ENCODE measurements at regions not wholly inside any gene's neighbourhood (a gene's known extent, or its start where the extent isn't known, plus 50 kb on each side); places are given as distances from the start of the nearest gene placed in this dataset.

DNA sequence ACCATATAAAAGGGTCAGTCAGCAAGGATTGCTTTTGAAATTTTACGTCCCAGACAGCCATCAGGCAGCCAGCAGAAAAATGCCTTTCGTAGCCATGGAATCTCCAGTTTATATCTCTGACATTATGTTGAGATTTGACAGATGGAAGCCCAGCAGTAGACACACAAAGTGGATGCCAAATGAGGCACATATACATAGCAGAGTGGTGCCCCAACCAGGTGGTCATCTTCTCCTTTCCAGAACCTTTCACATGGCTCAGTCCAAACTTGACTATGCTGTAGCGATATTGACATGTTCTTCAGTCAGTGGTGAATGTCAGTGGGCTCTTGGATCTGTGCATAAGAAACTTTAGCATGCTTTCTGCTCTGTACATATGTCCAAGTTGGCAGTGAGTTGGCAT, 123.3 kb upstream of the GBE1 start:
- TF ChIP-seq, protein P1, sequence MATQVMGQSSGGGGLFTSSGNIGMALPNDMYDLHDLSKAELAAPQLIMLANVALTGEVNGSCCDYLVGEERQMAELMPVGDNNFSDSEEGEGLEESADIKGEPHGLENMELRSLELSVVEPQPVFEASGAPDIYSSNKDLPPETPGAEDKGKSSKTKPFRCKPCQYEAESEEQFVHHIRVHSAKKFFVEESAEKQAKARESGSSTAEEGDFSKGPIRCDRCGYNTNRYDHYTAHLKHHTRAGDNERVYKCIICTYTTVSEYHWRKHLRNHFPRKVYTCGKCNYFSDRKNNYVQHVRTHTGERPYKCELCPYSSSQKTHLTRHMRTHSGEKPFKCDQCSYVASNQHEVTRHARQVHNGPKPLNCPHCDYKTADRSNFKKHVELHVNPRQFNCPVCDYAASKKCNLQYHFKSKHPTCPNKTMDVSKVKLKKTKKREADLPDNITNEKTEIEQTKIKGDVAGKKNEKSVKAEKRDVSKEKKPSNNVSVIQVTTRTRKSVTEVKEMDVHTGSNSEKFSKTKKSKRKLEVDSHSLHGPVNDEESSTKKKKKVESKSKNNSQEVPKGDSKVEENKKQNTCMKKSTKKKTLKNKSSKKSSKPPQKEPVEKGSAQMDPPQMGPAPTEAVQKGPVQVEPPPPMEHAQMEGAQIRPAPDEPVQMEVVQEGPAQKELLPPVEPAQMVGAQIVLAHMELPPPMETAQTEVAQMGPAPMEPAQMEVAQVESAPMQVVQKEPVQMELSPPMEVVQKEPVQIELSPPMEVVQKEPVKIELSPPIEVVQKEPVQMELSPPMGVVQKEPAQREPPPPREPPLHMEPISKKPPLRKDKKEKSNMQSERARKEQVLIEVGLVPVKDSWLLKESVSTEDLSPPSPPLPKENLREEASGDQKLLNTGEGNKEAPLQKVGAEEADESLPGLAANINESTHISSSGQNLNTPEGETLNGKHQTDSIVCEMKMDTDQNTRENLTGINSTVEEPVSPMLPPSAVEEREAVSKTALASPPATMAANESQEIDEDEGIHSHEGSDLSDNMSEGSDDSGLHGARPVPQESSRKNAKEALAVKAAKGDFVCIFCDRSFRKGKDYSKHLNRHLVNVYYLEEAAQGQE (IDR thresholded peaks at IDR 0.05; ENCODE audit: insufficient read depth in 1 of 2, low read depth in 2 of 2, low read length in 2 of 2) = no peak
- no peak for TF ChIP-seq SIN3A (IDR thresholded peaks at IDR 0.05; ENCODE audit: borderline replicate concordance, insufficient read depth, low read length)
- TF ChIP-seq POLR2AphosphoS5 (IDR thresholded peaks at IDR 0.05; ENCODE audit: low read depth, low read length) = no peak
- TF ChIP-seq TAF1 (IDR thresholded peaks at IDR 0.05; ENCODE audit: borderline replicate concordance, insufficient read depth, low read length) = no peak
- TF ChIP-seq FOXP2 (optimal IDR thresholded peaks at IDR 0.05; ENCODE audit: borderline replicate concordance, extremely low read depth, extremely low read length, insufficient read depth) = no peak

DNA sequence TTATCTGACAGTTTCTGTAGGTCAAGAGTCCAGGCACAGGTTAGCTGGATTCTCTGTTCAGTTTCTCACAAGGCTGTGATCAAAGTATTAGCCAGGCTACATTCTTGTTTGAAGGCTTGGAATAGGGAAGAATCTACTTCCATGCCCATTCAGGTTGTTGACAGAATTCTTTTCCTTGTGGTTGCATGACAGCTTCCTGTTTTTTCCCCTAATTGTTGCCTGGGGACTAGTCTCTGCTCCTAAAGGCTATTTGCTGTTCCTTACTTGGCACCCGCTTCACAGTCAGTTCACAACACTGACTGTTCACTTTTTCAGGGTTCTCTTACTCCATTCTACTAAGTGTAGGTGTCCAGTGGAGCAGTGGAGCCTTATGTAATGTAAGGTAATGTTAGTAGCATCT, 115.4 kb upstream of the GBE1 start:
- no peak for TF ChIP-seq FOXP2 (optimal IDR thresholded peaks at IDR 0.05; ENCODE audit: borderline replicate concordance, extremely low read depth, extremely low read length, insufficient read depth)
- no peak for TF ChIP-seq SIN3A (IDR thresholded peaks at IDR 0.05; ENCODE audit: borderline replicate concordance, insufficient read depth, low read length)
- no peak for TF ChIP-seq TAF1 (IDR thresholded peaks at IDR 0.05; ENCODE audit: borderline replicate concordance, insufficient read depth, low read length)
- TF ChIP-seq POLR2AphosphoS5 (IDR thresholded peaks at IDR 0.05; ENCODE audit: low read depth, low read length) = no peak
- TF ChIP-seq, protein P1 (IDR thresholded peaks at IDR 0.05; ENCODE audit: insufficient read depth in 1 of 2, low read depth in 2 of 2, low read length in 2 of 2) = no peak

DNA sequence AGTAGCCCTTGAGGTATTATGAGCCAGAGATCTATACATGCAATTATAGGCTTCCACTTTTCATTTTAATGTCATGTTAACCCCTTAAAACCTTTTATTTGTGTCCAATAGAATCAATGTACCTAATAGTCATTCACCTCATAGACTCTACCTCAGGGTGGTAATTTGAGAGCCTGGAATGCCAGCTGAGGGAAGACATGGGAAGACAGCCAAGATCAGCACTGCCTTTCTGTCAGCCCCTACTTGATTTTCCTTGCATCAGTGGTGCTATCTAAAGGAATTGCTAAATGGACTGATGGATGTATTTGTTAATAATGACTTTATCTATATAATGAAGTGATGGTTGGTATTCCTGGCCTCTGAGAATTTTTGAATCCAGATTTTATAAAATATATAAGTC, 113.3 kb upstream of the GBE1 start:
- no peak for TF ChIP-seq TAF1 (IDR thresholded peaks at IDR 0.05; ENCODE audit: borderline replicate concordance, insufficient read depth, low read length)
- TF ChIP-seq, protein P1 (IDR thresholded peaks at IDR 0.05; ENCODE audit: insufficient read depth in 1 of 2, low read depth in 2 of 2, low read length in 2 of 2) = no peak
- no peak for TF ChIP-seq POLR2AphosphoS5 (IDR thresholded peaks at IDR 0.05; ENCODE audit: low read depth, low read length)
- no peak for TF ChIP-seq FOXP2 (optimal IDR thresholded peaks at IDR 0.05; ENCODE audit: borderline replicate concordance, extremely low read depth, extremely low read length, insufficient read depth)
- TF ChIP-seq SIN3A (IDR thresholded peaks at IDR 0.05; ENCODE audit: borderline replicate concordance, insufficient read depth, low read length) = no peak

DNA sequence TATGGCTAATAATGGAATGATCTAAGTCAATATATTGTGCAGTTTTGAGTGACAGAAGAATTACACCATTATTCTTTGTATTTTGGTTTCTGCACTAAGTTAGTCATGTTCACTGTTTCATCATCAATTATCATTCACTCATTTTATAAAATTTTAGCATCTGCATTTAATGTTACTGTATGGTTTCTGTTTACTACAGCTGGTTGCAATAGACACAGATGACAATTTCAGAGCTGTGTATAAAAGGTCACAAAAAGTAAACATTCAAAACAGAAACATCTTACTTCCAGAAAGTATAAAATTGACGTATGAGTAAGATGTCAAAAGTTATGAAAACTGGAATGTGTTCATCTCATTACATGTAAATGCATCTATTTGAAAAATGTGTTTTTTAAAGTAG, 111.1 kb upstream of the GBE1 start:
- TF ChIP-seq POLR2AphosphoS5 (IDR thresholded peaks at IDR 0.05; ENCODE audit: low read depth, low read length) (no peak), TAF1 (IDR thresholded peaks at IDR 0.05; ENCODE audit: borderline replicate concordance, insufficient read depth, low read length) (no peak), FOXP2 (optimal IDR thresholded peaks at IDR 0.05; ENCODE audit: borderline replicate concordance, extremely low read depth, extremely low read length, insufficient read depth) (no peak), SIN3A (IDR thresholded peaks at IDR 0.05; ENCODE audit: borderline replicate concordance, insufficient read depth, low read length) (no peak)
- TF ChIP-seq, protein P1 (IDR thresholded peaks at IDR 0.05; ENCODE audit: insufficient read depth in 1 of 2, low read depth in 2 of 2, low read length in 2 of 2) = no peak
